Mononuclear cell (primary cell): ENCODE measurements at regions not wholly inside any gene's neighbourhood (a gene's known extent, or its start where the extent isn't known, plus 50 kb on each side); places are given as distances from the start of the nearest gene placed in this dataset.

Experiments used
- H3K27me3 ChIP-seq: 2 replicates; pipeline ENCODE4 v1.6.0; 2011; ENCODE audit warnings: low read length, control low read depth; ENCODE audit not compliant: insufficient read depth
- H3K4me1 ChIP-seq: 2 replicates; pipeline ENCODE4 v1.5.1; 2011; ENCODE audit warnings: mild to moderate bottlenecking, low read length, control low read depth; ENCODE audit not compliant: insufficient read depth
- H3K4me3 ChIP-seq: 2 replicates; pipeline ENCODE4 v1.5.1; 2011; ENCODE audit warnings: mild to moderate bottlenecking, low read length, moderate library complexity
- H3K9me3 ChIP-seq: 2 replicates; pipeline ENCODE4 v1.5.1; 2011; ENCODE audit warnings: low read depth, mild to moderate bottlenecking, control low read depth, low read length

DNA sequence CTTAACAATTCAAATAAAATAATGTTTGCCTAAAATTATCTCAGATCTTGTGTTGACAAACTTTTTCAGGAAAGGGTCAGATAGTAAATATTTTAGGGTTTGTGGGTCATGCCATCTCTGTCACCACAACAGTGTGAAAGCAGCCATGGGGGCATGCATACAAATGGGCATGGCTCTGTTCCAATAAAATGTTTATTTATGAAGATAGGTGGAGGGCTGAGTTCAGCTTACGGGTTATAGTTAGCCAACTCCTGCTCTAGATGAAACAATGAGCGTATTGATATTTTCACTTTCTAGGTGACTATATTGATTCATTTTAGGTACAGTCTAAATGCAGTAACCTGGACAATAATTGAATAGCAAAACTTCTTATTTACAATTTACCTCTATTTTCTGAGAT is 533.8 kb upstream of the CLINT1 start:
- H3K9me3 ChIP-seq, result no peaks in the 10 kb centered on the region
- H3K4me3 ChIP-seq, result no peak overlapping the region
- H3K27me3 ChIP-seq, result no peaks in the 10 kb centered on the region
- H3K4me1 ChIP-seq, result peaks cover 8% of the 10 kb centered on the region

GRCh38 chr5:158390577-158390976 is 531.6 kb upstream of the CLINT1 start:
- Histone ChIP-seq H3K4me1 (peaks cover 8% of the 10 kb centered on the region), H3K9me3 (peaks cover 5% of the 10 kb centered on the region), H3K4me3 (no peak overlapping the region), H3K27me3 (no peaks in the 10 kb centered on the region)

DNA sequence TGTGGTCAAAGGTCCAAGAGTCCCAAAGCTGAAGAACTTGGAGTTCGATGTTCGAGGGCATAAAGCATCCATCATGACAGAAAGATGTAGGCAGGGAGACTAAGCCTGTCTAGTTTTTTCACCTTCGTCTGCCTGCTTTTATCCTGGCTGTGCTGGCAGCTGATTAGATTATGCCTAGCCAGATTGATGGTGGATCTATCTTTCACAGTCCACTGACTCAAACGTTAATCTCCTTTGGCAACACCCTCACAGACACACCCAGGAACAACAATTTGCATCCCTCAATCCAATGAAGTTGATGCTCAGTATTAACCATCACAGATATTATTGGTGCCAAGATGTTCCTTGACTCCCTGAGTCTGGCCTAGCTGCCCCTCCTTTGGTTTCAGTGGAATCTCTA is 530.8 kb upstream of the CLINT1 start:
- H3K27me3 ChIP-seq, result no peaks in the 10 kb centered on the region
- peaks cover 11% of the 10 kb centered on the region for H3K4me1 ChIP-seq
- H3K4me3 ChIP-seq, result no peak overlapping the region
- H3K9me3 ChIP-seq, result peaks cover 11% of the 10 kb centered on the region

DNA sequence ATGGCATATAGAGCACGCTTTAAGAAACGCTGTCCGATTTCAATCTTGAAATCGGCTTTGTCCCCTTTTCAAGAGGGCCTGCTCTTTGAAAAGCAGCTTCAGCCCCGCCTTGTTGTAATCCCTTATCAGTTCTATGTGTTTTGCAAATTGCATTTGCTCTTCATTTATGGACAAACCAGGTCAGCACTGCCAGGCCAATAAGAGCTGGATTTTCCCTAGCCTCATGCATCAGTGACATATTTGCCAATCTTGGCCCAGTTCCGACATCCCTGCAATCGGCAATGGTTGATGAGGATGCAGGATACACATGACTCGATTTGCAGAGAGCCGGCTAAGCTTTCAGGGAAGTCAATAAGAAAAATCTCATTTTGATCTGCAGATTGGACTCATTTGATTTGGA is 529.1 kb upstream of the CLINT1 start:
- peaks cover 26% of the 10 kb centered on the region for H3K4me1 ChIP-seq
- no peak overlapping the region for H3K4me3 ChIP-seq
- H3K9me3 ChIP-seq, result peaks cover 11% of the 10 kb centered on the region
- H3K27me3 ChIP-seq, result no peaks in the 10 kb centered on the region

DNA sequence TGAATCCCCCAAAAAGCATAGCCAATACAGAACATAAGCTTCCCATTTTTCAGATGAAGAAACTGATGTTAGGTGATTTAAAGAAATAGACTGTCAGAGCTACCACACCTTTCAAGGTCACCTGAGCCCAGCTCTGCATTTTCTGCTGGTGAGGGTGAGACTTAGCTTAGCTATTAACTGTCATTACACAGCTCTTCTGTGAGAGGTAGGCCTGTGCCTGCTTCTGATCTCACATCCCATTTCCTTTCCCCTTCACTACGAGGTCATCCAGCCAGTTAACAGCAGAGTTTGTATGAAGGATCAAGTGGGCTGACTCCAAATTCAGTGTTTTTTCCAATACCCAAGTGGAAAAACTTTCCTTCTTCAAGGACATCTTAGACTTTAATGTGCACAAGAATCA is 528.6 kb upstream of the CLINT1 start:
- Histone ChIP-seq H3K4me1 (peaks cover 31% of the 10 kb centered on the region), H3K4me3 (no peak overlapping the region), H3K9me3 (peaks cover 11% of the 10 kb centered on the region), H3K27me3 (no peaks in the 10 kb centered on the region)

GRCh38 chr5:158385982-158386381 is 527.0 kb upstream of the CLINT1 start:
- Histone ChIP-seq H3K4me1 (peaks cover 43% of the 10 kb centered on the region), H3K27me3 (no peaks in the 10 kb centered on the region), H3K9me3 (peaks cover 11% of the 10 kb centered on the region), H3K4me3 (no peak overlapping the region)

GRCh38 chr5:158384535-158385481 is 525.9 kb upstream of the CLINT1 start:
- Histone ChIP-seq H3K27me3 (no peaks in the 10 kb centered on the region), H3K9me3 (peaks cover 11% of the 10 kb centered on the region), H3K4me1 (peaks cover 44% of the 10 kb centered on the region), H3K4me3 (no peak overlapping the region)

DNA sequence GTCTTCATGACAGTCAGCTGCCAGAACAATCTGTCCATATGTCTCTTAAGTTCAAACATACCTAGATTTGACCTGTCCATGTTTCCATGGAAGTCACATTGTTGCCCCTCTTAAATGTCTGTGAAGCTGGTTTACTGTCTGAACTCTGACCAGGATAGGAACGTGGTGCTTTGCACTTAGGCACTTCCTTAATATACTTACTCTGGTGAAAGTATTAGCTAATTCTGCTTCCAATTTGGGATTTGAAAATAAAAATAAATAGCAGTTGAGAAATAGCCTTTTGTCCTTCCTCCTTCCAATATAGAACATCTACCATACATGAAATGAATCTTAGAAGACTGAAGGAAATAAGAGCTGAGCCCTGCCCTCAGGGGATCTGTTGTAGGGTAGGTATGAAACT is 524.5 kb upstream of the CLINT1 start:
- Histone ChIP-seq H3K4me1 (peaks cover 55% of the 10 kb centered on the region), H3K27me3 (no peaks in the 10 kb centered on the region)

DNA sequence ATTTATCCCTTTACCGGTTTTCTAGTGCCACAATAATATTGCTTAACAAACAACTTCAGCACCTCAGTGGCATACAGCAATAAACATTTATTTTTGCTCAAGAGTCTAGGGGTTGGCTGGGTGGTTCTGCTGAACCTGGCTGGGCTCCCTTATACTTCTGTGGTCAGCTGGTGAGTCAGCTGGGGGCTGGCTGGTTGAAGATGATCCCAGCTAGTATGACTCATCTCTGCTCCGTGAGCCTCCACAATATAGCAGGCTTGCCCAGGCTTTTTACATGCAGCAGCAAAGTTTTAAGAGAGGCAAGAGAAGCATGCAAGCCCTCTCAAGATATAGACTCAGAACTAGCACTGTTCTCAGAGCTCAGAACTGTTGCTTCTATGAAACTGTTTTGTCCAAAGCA is 523.5 kb upstream of the CLINT1 start:
- H3K9me3 ChIP-seq, result peaks cover 13% of the 10 kb centered on the region
- H3K4me1 ChIP-seq, result peaks cover 55% of the 10 kb centered on the region

More for the DNA sequence above, 524.5 kb upstream of the CLINT1 start:
- H3K9me3 ChIP-seq, result peaks cover 11% of the 10 kb centered on the region
- no peak overlapping the region for H3K4me3 ChIP-seq

DNA sequence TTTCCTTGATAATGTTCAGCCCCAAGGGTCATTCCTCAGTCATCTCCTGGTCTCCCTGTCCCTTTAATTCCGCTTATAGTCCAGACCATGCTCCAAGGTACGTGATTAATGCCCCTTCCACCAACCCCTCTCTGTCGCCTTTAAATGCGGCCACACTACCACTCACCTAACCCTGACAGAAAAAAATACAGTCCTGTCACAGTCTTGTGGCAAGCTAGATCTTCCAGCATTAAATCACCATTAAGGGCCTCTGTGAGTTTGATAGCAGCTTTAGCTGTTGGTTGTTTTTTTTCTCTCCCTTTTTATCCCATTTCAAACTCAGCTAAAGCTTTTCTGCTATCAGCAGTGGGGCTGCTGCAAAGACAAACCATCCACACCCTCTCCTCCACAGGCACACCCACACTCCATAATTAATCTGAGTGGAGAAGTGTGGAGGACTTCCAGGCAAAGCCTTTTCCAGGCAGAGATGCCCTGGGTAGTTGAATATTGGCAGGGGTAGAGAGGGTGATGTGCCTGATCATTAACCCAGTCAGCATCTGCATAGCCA is 522.7 kb upstream of the CLINT1 start:
- Histone ChIP-seq H3K9me3 (peaks cover 15% of the 10 kb centered on the region), H3K4me1 (peaks cover 55% of the 10 kb centered on the region), H3K27me3 (no peaks in the 10 kb centered on the region), H3K4me3 (no peak overlapping the region)

More for the DNA sequence above, 523.5 kb upstream of the CLINT1 start:
- Histone ChIP-seq H3K27me3 (no peaks in the 10 kb centered on the region), H3K4me3 (no peak overlapping the region)

DNA sequence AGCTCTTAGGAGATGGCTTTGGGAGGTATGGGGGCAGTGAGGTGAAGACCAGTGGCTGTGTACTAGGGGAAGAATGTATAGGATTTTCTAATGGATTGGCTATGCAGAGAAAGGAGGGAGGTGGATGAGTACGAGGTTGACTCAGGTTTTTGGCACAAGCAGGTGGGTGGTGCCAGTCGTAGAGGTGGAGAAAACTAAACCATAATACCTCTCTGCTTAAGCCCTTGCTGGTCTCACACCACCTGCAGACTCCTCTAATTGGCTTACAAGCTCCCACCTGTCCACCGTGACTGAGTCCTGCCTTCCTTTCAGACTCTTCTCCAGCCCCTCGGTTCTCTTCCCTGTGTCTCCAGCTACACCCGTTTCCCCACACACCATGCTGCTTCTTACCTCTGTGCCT is 521.7 kb upstream of the CLINT1 start:
- Histone ChIP-seq H3K4me3 (no peak overlapping the region), H3K4me1 (peaks cover 55% of the 10 kb centered on the region), H3K9me3 (peaks cover 10% of the 10 kb centered on the region), H3K27me3 (no peaks in the 10 kb centered on the region)

GRCh38 chr5:158378931-158379330 is 520.0 kb upstream of the CLINT1 start:
- no peak overlapping the region for H3K4me3 ChIP-seq
- peaks cover 61% of the 10 kb centered on the region for H3K4me1 ChIP-seq
- peaks cover 4% of the 10 kb centered on the region for H3K9me3 ChIP-seq
- H3K27me3 ChIP-seq, result no peaks in the 10 kb centered on the region

DNA sequence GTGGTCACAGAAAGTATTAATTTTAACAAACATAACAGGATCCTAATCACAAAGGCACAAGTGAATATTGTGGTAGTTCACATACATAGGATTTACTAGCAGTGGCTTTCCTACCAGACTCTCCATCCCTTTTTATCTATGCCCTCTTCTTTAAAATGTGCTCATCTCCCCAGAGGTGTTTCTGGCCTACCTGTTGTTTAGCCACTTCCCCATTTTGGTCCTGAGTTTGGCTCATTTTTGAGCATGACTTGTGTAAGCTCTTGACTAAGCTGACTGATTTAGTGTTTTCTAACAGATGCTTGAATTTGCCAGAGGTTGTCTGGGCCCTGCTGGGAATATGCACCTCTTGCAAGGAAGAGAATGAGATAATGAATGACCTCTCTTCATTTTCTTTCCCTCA is 517.7 kb upstream of the CLINT1 start:
- Histone ChIP-seq H3K4me3 (no peak overlapping the region), H3K4me1 (peaks cover 46% of the 10 kb centered on the region), H3K27me3 (peaks cover 5% of the 10 kb centered on the region), H3K9me3 (peaks cover 4% of the 10 kb centered on the region)

- Histone ChIP-seq H3K9me3 (peaks cover 4% of the 10 kb centered on the region), H3K4me3 (no peak overlapping the region), H3K27me3 (peaks cover 5% of the 10 kb centered on the region), H3K4me1 (peaks cover 40% of the 10 kb centered on the region)
Observed at GRCh38 chr5:158375531-158375930, 516.6 kb upstream of the CLINT1 start.

DNA sequence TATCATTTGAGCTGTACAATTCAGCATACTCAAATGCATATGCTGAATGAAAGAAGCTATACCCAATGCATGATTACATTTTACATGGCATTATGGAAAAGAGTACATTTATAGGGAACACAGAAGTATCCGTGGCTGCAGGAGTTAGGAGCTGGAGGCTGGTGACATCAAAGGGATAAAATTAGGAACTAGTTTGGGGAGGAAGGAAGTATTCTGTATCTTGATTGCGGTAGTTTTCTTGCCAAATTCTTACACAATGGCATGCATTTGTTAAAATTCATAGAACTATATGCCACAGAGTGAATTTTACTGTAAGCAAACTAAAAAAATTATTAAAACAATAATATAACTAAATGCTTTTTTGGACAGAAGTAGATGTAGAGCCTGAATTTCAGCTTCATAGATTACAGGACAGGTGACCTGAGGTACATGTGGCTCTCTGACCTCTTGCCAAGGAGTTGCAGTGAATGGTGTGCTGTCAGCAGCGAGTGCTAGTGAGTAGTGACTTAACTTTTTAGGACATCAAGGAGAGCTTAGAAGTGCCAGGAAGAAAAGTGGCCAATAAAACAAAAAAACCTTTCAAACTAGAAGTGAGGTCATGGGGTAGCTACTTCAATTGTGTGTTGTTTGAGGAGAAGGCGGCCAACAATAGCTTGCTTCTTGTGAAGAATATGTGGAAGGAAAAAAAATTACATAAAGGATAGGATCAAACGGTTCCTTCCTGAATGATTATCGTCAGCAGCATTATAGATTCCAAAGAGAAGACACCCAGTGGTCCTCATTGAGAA is 514.9 kb upstream of the CLINT1 start:
- H3K9me3 ChIP-seq, result peaks cover 4% of the 10 kb centered on the region
- H3K4me3 ChIP-seq, result no peak overlapping the region
- H3K4me1 ChIP-seq, result peaks cover 25% of the 10 kb centered on the region
- H3K27me3 ChIP-seq, result peaks cover 9% of the 10 kb centered on the region
